ENCODE measurements at regions not wholly inside any gene's neighbourhood (a gene's known extent, or its start where the extent isn't known, plus 50 kb on each side); places are given as distances from the start of the nearest gene placed in this dataset.

DNA sequence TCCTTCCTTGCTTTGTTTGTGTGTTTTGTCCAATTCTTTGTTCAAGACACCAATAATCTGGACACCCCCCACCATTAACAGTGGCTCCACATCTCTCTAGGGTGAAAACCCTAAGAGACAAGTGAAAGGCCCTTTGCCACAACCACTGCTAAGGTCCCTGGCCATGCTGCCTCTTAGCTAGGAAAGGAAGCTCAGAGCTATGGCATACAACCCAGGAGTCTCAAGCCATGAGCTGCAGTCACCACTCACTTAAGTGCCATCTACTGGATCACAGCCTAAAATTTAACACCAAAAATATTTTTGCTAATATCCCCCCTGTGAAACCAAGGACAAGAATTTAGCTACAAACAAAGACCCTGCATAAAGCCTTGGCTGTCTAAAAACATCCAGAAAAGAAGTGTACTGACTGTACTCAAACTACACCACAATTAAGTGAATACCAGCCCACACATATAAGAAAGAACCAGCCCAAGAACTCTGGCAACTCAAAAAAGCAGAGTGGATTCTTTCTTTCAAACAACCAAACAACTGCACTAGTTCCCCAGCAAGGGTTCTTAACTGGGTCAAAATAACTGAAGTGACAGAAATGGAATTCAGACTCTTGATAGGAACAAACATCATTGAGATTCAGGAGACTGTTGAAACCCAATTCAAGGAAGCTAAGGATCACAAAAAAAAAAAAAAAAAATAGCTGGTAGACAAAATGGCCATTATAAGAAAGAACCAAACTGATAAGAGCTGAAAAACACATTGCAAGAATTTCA lies 130.1 kb upstream of the GALNT5 start:
- Histone ChIP-seq H2AFZ (ENCODE audit: low read length) (no peak overlapping the region), H3K4me1 (ENCODE audit: low read length) (no peaks in the 10 kb centered on the region), H3K27ac (ENCODE audit: low read length) (no peak overlapping the region), H3K27me3 (ENCODE audit: low read length) (no peaks in the 10 kb centered on the region), H3K36me3 (ENCODE audit: insufficient read depth, low read length) (no peaks in the 10 kb centered on the region), H3K4me2 (ENCODE audit: low read depth, low read length, poor library complexity, severe bottlenecking) (no peak overlapping the region), H3K9me2 (replicated peaks; ENCODE audit: insufficient read depth, low read length) (no peaks in the 10 kb centered on the region), H3K9ac (ENCODE audit: low read length) (no peak overlapping the region), H3K9me3 (ENCODE audit: low read length) (no peaks in the 10 kb centered on the region), H4K20me1 (ENCODE audit: insufficient read depth, low read depth, low read length) (no peaks in the 10 kb centered on the region), H3K79me2 (ENCODE audit: low read length) (no peaks in the 10 kb centered on the region), H3K4me3 (ENCODE audit: low read length) (no peak overlapping the region)
- no peak for DNase-seq

DNA sequence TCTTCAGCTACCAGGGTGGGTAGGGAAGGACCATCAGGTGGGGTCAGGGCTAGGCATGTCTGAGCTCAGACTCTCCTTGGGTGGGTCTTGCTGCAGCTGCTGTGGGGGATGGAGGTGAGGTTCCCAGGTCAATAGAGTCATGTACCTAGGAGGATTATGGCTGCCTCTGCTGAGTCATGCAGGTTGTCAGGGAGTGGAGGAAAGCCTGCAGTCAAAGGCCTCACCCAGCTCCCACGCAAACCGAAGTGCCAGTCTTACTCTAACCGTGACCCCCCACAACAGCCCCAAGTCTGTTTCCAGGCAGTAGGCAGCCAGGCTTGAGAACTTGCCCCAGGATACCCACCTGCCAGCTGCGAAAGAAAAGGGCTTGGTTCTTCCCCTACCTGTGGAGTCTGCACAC lies 113.6 kb upstream of the GALNT5 start:
- H3K27ac ChIP-seq (ENCODE audit: low read length) = no peak overlapping the region
- no peaks in the 10 kb centered on the region for H3K9me3 ChIP-seq (ENCODE audit: low read length)
- no peak overlapping the region for H3K4me3 ChIP-seq (ENCODE audit: low read length)
- H4K20me1 ChIP-seq (ENCODE audit: insufficient read depth, low read depth, low read length) = no peaks in the 10 kb centered on the region
- H3K9ac ChIP-seq (ENCODE audit: low read length) = no peak overlapping the region
- H2AFZ ChIP-seq (ENCODE audit: low read length) = no peak overlapping the region
- no peaks in the 10 kb centered on the region for H3K27me3 ChIP-seq (ENCODE audit: low read length)
- H3K4me2 ChIP-seq (ENCODE audit: low read depth, low read length, poor library complexity, severe bottlenecking) = no peak overlapping the region
- no peak for DNase-seq
- H3K4me1 ChIP-seq (ENCODE audit: low read length) = no peaks in the 10 kb centered on the region
- H3K79me2 ChIP-seq (ENCODE audit: low read length) = no peaks in the 10 kb centered on the region
- H3K9me2 ChIP-seq (replicated peaks; ENCODE audit: insufficient read depth, low read length) = no peaks in the 10 kb centered on the region
- no peaks in the 10 kb centered on the region for H3K36me3 ChIP-seq (ENCODE audit: insufficient read depth, low read length)

GRCh38 chr2:157149270-157149669 lies 108.2 kb upstream of the GALNT5 start:
- Histone ChIP-seq H3K9me2 (replicated peaks; ENCODE audit: insufficient read depth, low read length) (no peaks in the 10 kb centered on the region), H3K79me2 (ENCODE audit: low read length) (no peaks in the 10 kb centered on the region), H2AFZ (ENCODE audit: low read length) (no peak overlapping the region), H3K27ac (ENCODE audit: low read length) (no peak overlapping the region), H3K36me3 (ENCODE audit: insufficient read depth, low read length) (no peaks in the 10 kb centered on the region), H3K27me3 (ENCODE audit: low read length) (no peaks in the 10 kb centered on the region), H3K9me3 (ENCODE audit: low read length) (no peaks in the 10 kb centered on the region), H3K9ac (ENCODE audit: low read length) (no peak overlapping the region), H3K4me2 (ENCODE audit: low read depth, low read length, poor library complexity, severe bottlenecking) (no peak overlapping the region), H4K20me1 (ENCODE audit: insufficient read depth, low read depth, low read length) (no peaks in the 10 kb centered on the region), H3K4me1 (ENCODE audit: low read length) (no peaks in the 10 kb centered on the region), H3K4me3 (ENCODE audit: low read length) (no peak overlapping the region)
- DNase-seq = no peak

DNA sequence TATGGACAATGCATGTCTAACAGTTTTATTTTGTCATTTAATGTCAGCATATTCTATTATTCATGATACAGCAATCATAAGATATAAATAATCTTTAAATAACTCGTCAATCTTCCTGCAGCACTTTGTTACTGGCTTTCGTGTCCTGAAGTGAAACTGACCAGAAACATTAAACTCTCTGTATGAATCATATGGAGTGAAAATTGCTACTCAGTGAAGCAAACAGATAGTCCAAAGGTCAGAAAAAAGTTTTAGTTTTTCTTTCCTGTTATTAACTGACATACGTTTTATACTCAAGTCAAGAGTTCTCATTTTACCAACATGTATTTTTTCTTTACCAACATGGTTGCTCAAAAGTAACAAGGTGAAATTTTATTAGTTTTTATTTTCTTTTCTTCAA lies 106.8 kb upstream of the GALNT5 start:
- Histone ChIP-seq H3K27ac (ENCODE audit: low read length) (no peak overlapping the region), H3K4me3 (ENCODE audit: low read length) (no peak overlapping the region), H3K9me2 (replicated peaks; ENCODE audit: insufficient read depth, low read length) (no peaks in the 10 kb centered on the region), H3K4me1 (ENCODE audit: low read length) (no peaks in the 10 kb centered on the region), H2AFZ (ENCODE audit: low read length) (no peak overlapping the region), H3K36me3 (ENCODE audit: insufficient read depth, low read length) (no peaks in the 10 kb centered on the region), H3K27me3 (ENCODE audit: low read length) (no peaks in the 10 kb centered on the region), H3K79me2 (ENCODE audit: low read length) (no peaks in the 10 kb centered on the region), H3K9ac (ENCODE audit: low read length) (no peak overlapping the region), H3K9me3 (ENCODE audit: low read length) (no peaks in the 10 kb centered on the region), H3K4me2 (ENCODE audit: low read depth, low read length, poor library complexity, severe bottlenecking) (no peak overlapping the region), H4K20me1 (ENCODE audit: insufficient read depth, low read depth, low read length) (no peaks in the 10 kb centered on the region)
- DNase-seq = no peak

DNA sequence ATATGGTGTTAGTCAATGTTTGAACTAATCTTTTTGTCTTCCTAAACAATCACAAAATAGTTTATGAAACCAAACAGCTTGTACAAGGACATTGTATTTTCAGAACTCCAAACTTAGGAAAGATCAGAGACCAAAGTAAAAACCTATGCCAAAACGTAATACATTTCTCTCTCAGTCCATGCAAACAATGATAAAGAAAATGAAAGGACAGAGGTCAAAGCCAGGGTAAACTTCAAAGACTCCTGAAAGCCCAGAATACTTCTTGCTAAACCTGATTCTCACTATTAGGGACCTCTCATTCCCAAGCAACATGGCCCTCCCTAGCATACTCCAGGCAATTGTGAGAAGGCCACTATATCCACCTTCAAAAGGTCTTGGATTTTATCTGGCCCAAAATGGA lies 105.1 kb upstream of the GALNT5 start:
- H4K20me1 ChIP-seq (ENCODE audit: insufficient read depth, low read depth, low read length) = no peaks in the 10 kb centered on the region
- no peaks in the 10 kb centered on the region for H3K9me3 ChIP-seq (ENCODE audit: low read length)
- no peaks in the 10 kb centered on the region for H3K27me3 ChIP-seq (ENCODE audit: low read length)
- H3K36me3 ChIP-seq (ENCODE audit: insufficient read depth, low read length) = no peaks in the 10 kb centered on the region
- DNase-seq = no peak
- no peaks in the 10 kb centered on the region for H3K9me2 ChIP-seq (replicated peaks; ENCODE audit: insufficient read depth, low read length)
- no peak overlapping the region for H3K9ac ChIP-seq (ENCODE audit: low read length)
- no peak overlapping the region for H3K4me2 ChIP-seq (ENCODE audit: low read depth, low read length, poor library complexity, severe bottlenecking)
- H3K4me3 ChIP-seq (ENCODE audit: low read length) = no peak overlapping the region
- no peak overlapping the region for H3K27ac ChIP-seq (ENCODE audit: low read length)
- H3K79me2 ChIP-seq (ENCODE audit: low read length) = no peaks in the 10 kb centered on the region
- H3K4me1 ChIP-seq (ENCODE audit: low read length) = no peaks in the 10 kb centered on the region
- no peak overlapping the region for H2AFZ ChIP-seq (ENCODE audit: low read length)

- Histone ChIP-seq H2AFZ (ENCODE audit: low read length) (no peak overlapping the region), H3K9ac (ENCODE audit: low read length) (no peak overlapping the region), H4K20me1 (ENCODE audit: insufficient read depth, low read depth, low read length) (no peaks in the 10 kb centered on the region), H3K79me2 (ENCODE audit: low read length) (no peaks in the 10 kb centered on the region), H3K4me3 (ENCODE audit: low read length) (no peak overlapping the region), H3K27ac (ENCODE audit: low read length) (no peak overlapping the region), H3K9me2 (replicated peaks; ENCODE audit: insufficient read depth, low read length) (no peaks in the 10 kb centered on the region), H3K9me3 (ENCODE audit: low read length) (no peaks in the 10 kb centered on the region), H3K4me2 (ENCODE audit: low read depth, low read length, poor library complexity, severe bottlenecking) (no peak overlapping the region), H3K36me3 (ENCODE audit: insufficient read depth, low read length) (no peaks in the 10 kb centered on the region), H3K4me1 (ENCODE audit: low read length) (no peaks in the 10 kb centered on the region), H3K27me3 (ENCODE audit: low read length) (no peaks in the 10 kb centered on the region)
- no peak for DNase-seq
Measured at GRCh38 chr2:157155992-157156391, 101.5 kb upstream of the GALNT5 start.

GRCh38 chr2:157158111-157158510 lies 99.4 kb upstream of the GALNT5 start:
- Histone ChIP-seq H3K9ac (ENCODE audit: low read length) (no peak overlapping the region), H3K4me1 (ENCODE audit: low read length) (no peaks in the 10 kb centered on the region), H2AFZ (ENCODE audit: low read length) (no peak overlapping the region), H3K27ac (ENCODE audit: low read length) (no peak overlapping the region), H3K27me3 (ENCODE audit: low read length) (no peaks in the 10 kb centered on the region), H3K4me3 (ENCODE audit: low read length) (no peak overlapping the region), H3K79me2 (ENCODE audit: low read length) (no peaks in the 10 kb centered on the region), H3K9me3 (ENCODE audit: low read length) (no peaks in the 10 kb centered on the region), H3K9me2 (replicated peaks; ENCODE audit: insufficient read depth, low read length) (no peaks in the 10 kb centered on the region), H4K20me1 (ENCODE audit: insufficient read depth, low read depth, low read length) (no peaks in the 10 kb centered on the region), H3K4me2 (ENCODE audit: low read depth, low read length, poor library complexity, severe bottlenecking) (no peak overlapping the region), H3K36me3 (ENCODE audit: insufficient read depth, low read length) (no peaks in the 10 kb centered on the region)
- DNase-seq = no peak

DNA sequence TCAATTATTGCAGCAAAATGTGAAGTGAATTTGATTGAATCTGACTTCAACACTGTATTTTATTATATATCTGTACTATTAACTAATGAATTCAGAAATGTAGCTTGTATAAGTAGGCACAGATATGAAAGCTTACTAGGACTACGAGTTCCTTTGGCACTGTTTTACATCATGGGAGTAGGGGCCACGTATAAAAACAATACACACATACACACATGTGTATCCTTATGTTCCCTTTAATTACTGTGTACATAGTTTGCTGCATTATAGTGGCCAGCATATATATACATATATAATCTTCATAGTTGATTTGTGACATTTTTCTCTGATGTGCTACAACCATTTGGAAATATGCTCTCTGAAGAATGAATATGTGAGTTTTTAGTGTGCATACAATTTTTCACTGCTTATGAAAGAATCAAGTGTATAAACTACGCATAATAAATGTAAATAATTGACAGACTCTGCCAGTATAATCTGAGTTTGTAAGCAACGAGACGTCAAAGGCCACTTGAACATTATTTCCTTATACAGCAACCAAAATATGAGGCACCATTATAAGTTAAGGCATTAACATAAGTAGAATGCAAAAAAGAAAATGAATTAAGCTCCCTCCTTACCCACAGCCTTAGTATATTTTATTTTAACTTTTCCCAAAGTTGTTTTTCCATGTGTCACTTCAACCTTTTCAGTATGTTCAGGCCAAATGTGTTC lies 98.1 kb upstream of the GALNT5 start:
- H3K4me3 ChIP-seq (ENCODE audit: low read length) = no peak overlapping the region
- no peaks in the 10 kb centered on the region for H3K79me2 ChIP-seq (ENCODE audit: low read length)
- no peak overlapping the region for H3K27ac ChIP-seq (ENCODE audit: low read length)
- no peaks in the 10 kb centered on the region for H3K27me3 ChIP-seq (ENCODE audit: low read length)
- H3K4me2 ChIP-seq (ENCODE audit: low read depth, low read length, poor library complexity, severe bottlenecking) = no peak overlapping the region
- no peaks in the 10 kb centered on the region for H3K36me3 ChIP-seq (ENCODE audit: insufficient read depth, low read length)
- no peaks in the 10 kb centered on the region for H3K9me3 ChIP-seq (ENCODE audit: low read length)
- H4K20me1 ChIP-seq (ENCODE audit: insufficient read depth, low read depth, low read length) = no peaks in the 10 kb centered on the region
- H3K9ac ChIP-seq (ENCODE audit: low read length) = no peak overlapping the region
- H3K4me1 ChIP-seq (ENCODE audit: low read length) = no peaks in the 10 kb centered on the region
- no peak overlapping the region for H2AFZ ChIP-seq (ENCODE audit: low read length)
- H3K9me2 ChIP-seq (replicated peaks; ENCODE audit: insufficient read depth, low read length) = no peaks in the 10 kb centered on the region
- DNase-seq = no peak
